ENCODE measurements at regions not wholly inside any gene's neighbourhood (a gene's known extent, or its start where the extent isn't known, plus 50 kb on each side); places are given as distances from the start of the nearest gene placed in this dataset.

DNA sequence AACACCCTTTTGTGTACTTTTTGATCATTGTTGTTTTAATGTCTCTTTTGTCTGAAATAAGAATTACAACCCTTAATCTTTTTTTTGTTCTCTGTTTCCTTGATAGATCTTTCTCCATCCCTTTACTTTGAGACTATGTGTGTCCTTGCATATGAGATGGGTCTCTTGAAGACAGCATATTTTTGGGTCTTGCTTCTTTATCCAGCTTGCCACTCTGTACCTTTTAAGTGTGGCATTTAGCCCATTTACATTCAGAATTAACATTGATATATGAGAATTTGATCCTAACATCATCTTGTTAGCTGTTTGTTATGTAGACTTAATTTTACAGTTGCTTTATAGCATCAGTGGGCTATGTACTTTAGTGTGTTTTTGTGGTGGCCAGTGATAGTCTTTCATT is 382.5 kb downstream of the MED10 start:
- Histone ChIP-seq H3K27me3 (no peaks in the 10 kb centered on the region), H3K27ac (no peak overlapping the region), H3K36me3 (no peaks in the 10 kb centered on the region), H3K4me3 (no peak overlapping the region), H3K4me1 (no peaks in the 10 kb centered on the region), H3K9me3 (peaks cover 0 to 24% of the 10 kb centered on the region in 2 donors)
- in situ Hi-C loops (cut with MboI; ENCODE audit: low pct_ligation_motif_present in 1 of 4, low pct_unique_long_range_greater_than_20kb in 1 of 4, low sequenced_read_pairs in 3 of 4) (no loop called here), intact Hi-C loops (cut with DNase I; ENCODE audit: low total_unique reads) (no loop called here)
- no peak for DNase-seq
- TF ChIP-seq POLR2A (IDR thresholded peaks at IDR 0.05) (no peak), POLR2AphosphoS5 (IDR thresholded peaks at IDR 0.05) (no peak), EP300 (IDR thresholded peaks at IDR 0.05; ENCODE audit: low read depth) (no peak)
- TF ChIP-seq, protein P1, sequence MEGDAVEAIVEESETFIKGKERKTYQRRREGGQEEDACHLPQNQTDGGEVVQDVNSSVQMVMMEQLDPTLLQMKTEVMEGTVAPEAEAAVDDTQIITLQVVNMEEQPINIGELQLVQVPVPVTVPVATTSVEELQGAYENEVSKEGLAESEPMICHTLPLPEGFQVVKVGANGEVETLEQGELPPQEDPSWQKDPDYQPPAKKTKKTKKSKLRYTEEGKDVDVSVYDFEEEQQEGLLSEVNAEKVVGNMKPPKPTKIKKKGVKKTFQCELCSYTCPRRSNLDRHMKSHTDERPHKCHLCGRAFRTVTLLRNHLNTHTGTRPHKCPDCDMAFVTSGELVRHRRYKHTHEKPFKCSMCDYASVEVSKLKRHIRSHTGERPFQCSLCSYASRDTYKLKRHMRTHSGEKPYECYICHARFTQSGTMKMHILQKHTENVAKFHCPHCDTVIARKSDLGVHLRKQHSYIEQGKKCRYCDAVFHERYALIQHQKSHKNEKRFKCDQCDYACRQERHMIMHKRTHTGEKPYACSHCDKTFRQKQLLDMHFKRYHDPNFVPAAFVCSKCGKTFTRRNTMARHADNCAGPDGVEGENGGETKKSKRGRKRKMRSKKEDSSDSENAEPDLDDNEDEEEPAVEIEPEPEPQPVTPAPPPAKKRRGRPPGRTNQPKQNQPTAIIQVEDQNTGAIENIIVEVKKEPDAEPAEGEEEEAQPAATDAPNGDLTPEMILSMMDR (IDR thresholded peaks at IDR 0.05): no peak

- 79 to 82% methylated on average over 4 to 5 of the region's 5 CpGs for WGBS, 2 donors (ENCODE audit: low coverage in 1 of 2)
- in situ Hi-C loops (cut with MboI; ENCODE audit: low pct_ligation_motif_present in 1 of 4, low pct_unique_long_range_greater_than_20kb in 1 of 4, low sequenced_read_pairs in 3 of 4) (no loop called here), intact Hi-C loops (cut with DNase I; ENCODE audit: low total_unique reads) (no loop called here)
- Histone ChIP-seq H3K9me3 (no peaks in the 10 kb centered on the region), H3K36me3 (no peaks in the 10 kb centered on the region), H3K27ac (no peak overlapping the region), H3K4me3 (no peak overlapping the region), H3K27me3 (no peaks in the 10 kb centered on the region), H3K4me1 (no peaks in the 10 kb centered on the region)
- no peak for DNase-seq
- TF ChIP-seq POLR2A (IDR thresholded peaks at IDR 0.05) (no peak), POLR2AphosphoS5 (IDR thresholded peaks at IDR 0.05) (no peak), EP300 (IDR thresholded peaks at IDR 0.05; ENCODE audit: low read depth) (no peak)
- TF ChIP-seq, protein P1 (IDR thresholded peaks at IDR 0.05): no peak
Measured at GRCh38 chr5:5986492-5987178, 391.7 kb downstream of the MED10 start.

GRCh38 chr5:5985332-5985731 is 393.0 kb downstream of the MED10 start:
- Histone ChIP-seq H3K9me3 (no peaks in the 10 kb centered on the region), H3K27me3 (no peaks in the 10 kb centered on the region), H3K36me3 (no peaks in the 10 kb centered on the region), H3K27ac (no peak overlapping the region), H3K4me3 (no peak overlapping the region), H3K4me1 (no peaks in the 10 kb centered on the region)
- no peak for DNase-seq
- TF ChIP-seq POLR2A (IDR thresholded peaks at IDR 0.05) (no peak), POLR2AphosphoS5 (IDR thresholded peaks at IDR 0.05) (no peak), EP300 (IDR thresholded peaks at IDR 0.05; ENCODE audit: low read depth) (no peak)
- TF ChIP-seq, protein P1 (IDR thresholded peaks at IDR 0.05): no peak
- WGBS, 2 donors (ENCODE audit: low coverage in 1 of 2): 83 to 94% methylated on average over 2 of the region's 2 CpGs
- intact Hi-C loops (cut with DNase I; ENCODE audit: low total_unique reads): no loop called here
- in situ Hi-C loops (cut with MboI; ENCODE audit: low pct_ligation_motif_present in 1 of 4, low pct_unique_long_range_greater_than_20kb in 1 of 4, low sequenced_read_pairs in 3 of 4): no loop called here

DNA sequence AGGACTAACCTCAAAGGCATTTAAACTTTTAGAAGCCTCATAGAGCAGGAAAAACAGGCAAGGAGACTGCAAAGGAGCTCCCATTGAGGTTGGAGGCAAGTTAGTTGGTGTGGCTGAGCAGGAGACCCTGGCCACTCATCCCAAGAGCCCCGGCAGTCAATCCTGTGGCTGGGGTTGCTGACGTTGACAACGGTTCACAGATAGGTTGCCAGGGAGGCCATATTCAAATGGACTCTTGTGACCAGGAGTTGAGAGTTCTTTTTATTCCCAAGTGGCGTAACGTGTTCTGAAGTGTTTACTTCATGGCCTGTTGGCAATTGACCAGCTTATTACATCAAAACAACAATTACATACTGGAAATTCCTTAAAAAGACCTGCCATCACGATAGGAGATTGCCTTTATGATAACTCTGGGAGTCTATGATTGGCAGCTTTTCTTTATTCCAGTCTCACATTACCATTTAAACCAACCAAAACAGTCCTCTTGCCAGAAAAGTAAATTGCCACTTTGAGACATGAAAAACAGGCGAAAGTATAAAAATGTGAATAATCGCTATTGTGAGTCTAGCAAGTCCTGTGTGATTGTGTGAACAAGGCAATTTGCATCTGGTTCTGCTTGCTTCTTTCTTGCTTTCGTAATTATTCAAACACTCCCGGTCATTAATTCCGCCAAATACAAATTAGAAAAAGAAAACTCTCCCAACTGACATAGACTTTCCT is 394.9 kb downstream of the MED10 start:
- DNase-seq: no peak
- WGBS, 2 donors (ENCODE audit: low coverage in 1 of 2): 82 to 87% methylated on average over 11 of the region's 11 CpGs
- H3K4me3 ChIP-seq: no peak overlapping the region
- no peaks in the 10 kb centered on the region for H3K9me3 ChIP-seq
- no peaks in the 10 kb centered on the region for H3K27me3 ChIP-seq
- no peaks in the 10 kb centered on the region for H3K4me1 ChIP-seq
- no peaks in the 10 kb centered on the region for H3K36me3 ChIP-seq
- intact Hi-C loops (cut with DNase I; ENCODE audit: low total_unique reads): no loop called here
- in situ Hi-C loops (cut with MboI; ENCODE audit: low pct_ligation_motif_present in 1 of 4, low pct_unique_long_range_greater_than_20kb in 1 of 4, low sequenced_read_pairs in 3 of 4): no loop called here
- no peak for TF ChIP-seq EP300 (IDR thresholded peaks at IDR 0.05; ENCODE audit: low read depth)
- no peak for TF ChIP-seq POLR2AphosphoS5 (IDR thresholded peaks at IDR 0.05)
- TF ChIP-seq, protein P1 (IDR thresholded peaks at IDR 0.05): no peak
- no peak for TF ChIP-seq POLR2A (IDR thresholded peaks at IDR 0.05)
- H3K27ac ChIP-seq: no peak overlapping the region

Measured in transverse colon (tissue), 4 donors.